GM04504 (cell line): ENCODE measurements at regions not wholly inside any gene's neighbourhood (a gene's known extent, or its start where the extent isn't known, plus 50 kb on each side); places are given as distances from the start of the nearest gene placed in this dataset.
"Not testable (repeated sequence)": the region's sequence is repeated elsewhere in the genome, so short reads cannot be mapped to it uniquely, and the experiment has no call there.

Experiments used
- DNase-seq: peaks from one replicate; pipeline ENCODE4 v3.0.0-alpha.2; 2012; ENCODE audit warnings: low read depth

DNA sequence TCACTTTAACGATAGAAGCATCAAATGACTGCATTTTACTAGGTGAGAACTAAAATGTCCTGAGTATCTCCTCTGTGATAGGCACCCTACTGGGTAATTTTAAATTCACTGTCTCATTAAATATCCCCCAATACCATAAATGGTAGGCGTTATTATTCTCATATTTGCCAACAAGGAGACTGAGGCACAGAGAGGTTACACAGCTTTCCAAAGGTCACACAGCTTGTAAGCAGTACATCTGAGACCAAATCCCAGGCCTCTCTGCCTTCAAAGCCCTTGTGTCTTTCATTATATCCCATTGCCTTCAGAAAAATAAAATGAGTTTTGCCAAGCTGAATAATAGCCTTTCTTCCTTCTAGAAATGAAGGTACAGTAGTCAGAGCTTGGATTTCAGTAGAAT is 502.6 kb downstream of the HAPSTR1 start:
- DNase-seq, result no peak

- DNase-seq, result no peak
These were observed 503.5 kb downstream of the HAPSTR1 start for GRCh38 chr16:9594946-9595345.

GRCh38 chr16:9595393-9595792 is 503.9 kb downstream of the HAPSTR1 start:
- DNase-seq, result no peak

DNA sequence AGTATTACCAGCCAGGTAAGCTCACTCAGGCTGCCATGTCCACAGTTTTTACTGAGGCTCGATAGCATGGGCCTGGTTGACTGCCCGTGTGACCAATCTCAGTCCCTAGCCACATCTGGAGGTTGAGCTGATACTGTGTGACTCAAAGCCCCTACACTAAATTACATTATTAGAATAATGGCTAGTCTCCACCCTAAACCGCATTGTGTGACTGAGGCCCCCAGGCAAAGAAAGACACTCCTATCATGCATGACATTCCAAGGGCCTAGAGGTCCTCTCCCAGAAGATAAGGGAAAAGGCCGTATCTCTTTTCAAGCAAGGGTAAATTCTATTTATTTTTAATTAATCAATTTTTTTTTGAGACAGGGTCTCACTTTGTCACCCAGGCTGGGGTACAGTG is 505.3 kb downstream of the HAPSTR1 start:
- no peak for DNase-seq

DNA sequence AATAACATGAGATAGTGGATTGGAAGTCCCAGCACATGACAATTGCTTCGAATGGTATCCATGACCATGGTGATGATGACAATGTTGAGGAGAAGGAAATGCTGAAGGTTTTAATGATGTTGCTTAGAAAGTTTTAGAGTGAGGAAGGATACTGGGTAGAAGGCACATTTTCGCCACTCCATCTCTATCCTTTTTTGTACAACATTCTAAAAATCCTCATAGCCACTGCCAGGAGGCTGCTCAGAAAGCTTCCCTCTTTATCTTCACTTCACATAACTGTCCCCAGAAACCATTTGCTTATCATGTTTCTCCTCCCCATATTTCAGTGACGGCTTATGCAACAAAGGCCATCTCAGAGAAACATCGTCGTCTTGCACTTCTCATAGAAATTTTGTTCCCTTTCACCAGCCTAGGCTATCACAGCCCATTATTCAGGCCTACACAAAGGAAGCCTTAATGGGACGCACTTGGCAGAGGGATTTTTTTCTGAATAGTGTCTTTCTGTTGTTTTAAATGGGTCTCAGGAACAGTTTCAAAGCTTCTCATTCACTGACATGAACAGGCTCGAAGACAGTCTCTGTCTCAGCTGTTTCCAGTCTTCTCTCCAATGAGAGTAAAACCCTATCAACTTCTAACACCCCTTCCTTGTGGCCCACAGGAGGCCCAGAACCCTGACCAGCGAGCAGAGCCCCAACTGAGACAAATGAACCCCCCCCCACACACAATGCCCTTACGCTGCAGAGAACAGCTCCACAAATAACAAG is 506.7 kb downstream of the HAPSTR1 start:
- no peak for DNase-seq

DNA sequence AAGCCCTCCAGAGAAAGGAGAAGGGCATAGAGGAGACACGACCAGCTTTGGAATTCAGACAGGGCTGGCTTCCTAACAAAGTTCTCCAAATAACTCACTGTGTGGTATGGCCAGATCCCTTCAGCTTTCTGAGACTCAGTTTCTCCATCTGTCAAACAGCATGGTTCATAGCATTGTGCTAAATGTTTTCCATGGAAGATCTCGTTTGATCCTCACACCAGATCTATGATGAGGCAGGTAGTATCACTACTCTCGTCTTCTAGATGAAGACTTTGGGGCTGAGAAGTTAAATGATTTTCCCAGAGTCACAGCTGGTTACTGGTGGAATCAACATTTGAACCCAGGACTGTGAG is 507.3 kb downstream of the HAPSTR1 start:
- no peak for DNase-seq

- DNase-seq, result no peak
These were observed 508.1 kb downstream of the HAPSTR1 start for GRCh38 chr16:9599415-9600120.

- no peak for DNase-seq
These were observed 510.7 kb downstream of the HAPSTR1 start for GRCh38 chr16:9602189-9602588.

DNA sequence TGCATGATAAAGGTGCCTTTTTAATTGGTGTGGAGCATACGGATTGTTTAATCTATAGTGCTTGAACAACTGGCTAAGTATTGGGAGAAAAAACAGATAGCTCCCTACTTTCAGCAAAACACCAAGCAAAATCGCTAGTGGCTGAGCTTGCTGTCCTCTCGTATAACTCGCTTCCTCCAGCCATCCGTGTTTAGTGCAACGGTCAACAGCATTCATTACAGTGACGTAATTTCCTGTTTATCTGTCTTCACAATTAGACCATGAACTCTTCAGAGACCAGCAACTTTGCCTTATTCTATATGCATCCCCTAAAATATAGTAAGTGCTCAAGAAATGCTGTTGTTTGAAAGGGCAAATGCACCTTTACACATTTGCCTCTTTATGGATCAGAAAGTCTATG is 511.9 kb downstream of the HAPSTR1 start:
- no peak for DNase-seq

DNA sequence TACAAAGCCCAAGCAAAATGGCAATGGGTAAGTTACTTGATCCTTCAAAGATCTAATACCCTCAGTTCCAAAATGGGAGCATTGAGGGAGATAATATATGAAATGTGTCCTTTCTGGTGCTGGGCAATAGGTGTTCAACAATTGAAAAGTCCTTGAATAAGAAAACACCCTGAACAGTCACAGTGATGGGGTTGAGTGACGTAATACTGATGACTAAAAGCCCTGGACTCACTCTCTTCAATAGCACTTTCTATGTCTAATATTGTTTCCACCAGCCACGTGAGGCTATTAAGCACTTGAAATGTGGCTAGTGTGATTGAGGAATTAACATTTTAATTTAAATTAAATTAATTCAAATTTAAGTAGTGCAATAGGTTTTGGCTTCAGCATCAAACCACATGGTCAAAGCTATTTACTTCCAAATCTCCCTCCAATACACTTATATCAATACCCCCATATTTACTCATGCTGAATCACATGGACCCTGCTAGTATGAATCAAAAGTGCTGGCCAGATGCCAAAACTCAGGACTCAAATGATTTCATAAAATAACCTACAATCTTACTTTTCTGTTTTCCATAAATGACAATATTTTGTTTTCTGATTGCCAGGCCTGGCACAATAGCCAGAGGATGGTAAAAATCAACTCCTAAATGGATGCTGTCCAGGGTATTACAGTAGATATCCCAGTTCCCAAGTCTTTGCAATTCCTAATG is 516.2 kb downstream of the HAPSTR1 start:
- DNase-seq, result no peak

DNA sequence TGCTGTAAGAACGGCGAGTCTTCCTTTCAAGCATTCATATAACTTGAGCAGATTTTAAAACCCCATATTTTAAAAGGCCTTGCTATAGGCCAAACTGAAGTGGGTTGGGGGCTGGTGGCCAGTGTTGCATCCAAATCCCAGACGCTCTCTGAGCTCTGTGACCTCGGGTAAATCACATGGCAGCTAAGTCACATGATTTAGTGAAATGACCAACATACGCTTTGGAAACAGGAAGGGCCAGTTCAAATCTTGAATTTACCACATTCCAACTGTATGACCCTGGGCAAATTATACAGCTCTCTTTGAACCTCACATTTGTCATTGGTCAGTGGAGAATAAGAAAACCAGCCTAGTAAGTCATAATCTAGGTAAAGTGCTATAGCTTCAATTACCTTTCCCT is 519.3 kb downstream of the HAPSTR1 start:
- no peak for DNase-seq

DNA sequence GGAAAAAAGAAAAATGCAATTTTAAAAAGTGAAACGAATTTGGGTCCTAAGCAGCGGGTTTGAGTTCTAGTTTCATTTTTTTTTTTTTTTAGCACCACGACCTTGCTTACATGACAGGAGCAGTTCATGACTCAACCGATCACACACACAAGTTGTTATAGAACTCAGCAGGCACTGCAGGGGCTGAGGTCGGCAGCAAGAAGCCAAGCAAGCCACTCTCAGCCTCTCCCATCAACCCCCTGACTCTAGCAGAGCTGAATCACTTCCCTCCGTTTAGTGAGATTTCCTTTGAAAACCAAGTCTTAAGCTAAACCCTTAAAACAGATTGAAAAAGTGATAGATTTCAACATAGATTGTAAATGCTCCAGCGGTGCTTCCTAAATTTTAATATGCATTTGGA is 520.8 kb downstream of the HAPSTR1 start:
- DNase-seq, result no peak

DNA sequence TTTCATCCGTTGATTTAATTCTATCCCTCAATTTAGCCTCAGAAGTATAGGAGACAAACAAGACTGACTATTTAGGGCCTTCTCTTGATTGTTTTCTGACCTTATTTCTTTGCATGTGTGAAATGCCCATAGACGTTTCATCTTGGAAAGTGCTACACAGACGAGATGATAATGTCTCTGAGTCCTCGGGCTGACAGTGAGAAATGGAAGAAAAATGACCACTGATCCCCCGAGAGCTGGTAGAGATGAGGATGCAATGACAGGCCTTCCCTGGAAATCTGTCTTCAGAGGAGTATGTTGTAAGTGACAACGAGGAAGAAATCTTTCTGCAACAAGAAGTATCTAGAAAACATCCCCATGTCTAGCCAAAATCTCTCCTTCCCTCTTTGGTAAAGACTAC is 522.9 kb downstream of the HAPSTR1 start:
- DNase-seq, result no peak

DNA sequence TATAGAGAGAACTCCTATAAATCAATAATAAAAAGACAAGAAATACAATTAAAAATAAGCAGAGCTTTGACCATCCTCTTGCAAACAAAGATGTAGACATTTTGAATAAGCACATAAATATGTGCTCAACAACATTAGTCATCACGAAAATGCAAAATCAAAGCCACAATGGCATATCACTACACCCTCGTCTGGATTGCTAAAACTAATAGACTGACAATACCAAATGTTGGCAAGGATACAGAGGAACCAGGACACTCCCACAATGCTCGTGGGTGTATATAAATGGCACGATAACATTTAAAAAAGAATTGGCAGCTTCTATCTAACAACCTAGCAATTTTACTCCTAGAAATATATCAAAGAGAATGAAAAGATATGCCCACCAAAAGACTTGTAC is 530.8 kb downstream of the HAPSTR1 start:
- no peak for DNase-seq

- no peak for DNase-seq
These were observed 533.7 kb downstream of the HAPSTR1 start for GRCh38 chr16:9625122-9625521.

GRCh38 chr16:9627427-9627826 is 536.0 kb downstream of the HAPSTR1 start:
- DNase-seq, result no peak

DNA sequence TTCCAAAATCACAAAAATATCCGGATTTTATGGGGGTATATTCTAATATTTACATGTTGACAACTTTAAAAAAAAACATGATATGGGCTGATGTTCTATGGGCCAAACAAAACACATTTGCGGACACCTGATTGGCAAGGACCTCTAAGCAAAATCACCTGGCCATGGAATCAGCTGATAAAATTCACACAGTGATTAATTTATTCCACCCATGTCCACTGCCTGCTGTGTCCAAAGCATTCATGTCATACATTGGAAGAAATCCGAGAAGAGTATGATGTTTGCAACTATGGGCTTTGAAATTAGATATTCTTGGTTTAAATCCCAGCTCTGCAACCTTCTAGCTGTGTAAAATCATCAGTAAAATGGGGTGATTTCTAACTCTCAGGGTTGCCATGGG is 538.7 kb downstream of the HAPSTR1 start:
- DNase-seq, result no peak

DNA sequence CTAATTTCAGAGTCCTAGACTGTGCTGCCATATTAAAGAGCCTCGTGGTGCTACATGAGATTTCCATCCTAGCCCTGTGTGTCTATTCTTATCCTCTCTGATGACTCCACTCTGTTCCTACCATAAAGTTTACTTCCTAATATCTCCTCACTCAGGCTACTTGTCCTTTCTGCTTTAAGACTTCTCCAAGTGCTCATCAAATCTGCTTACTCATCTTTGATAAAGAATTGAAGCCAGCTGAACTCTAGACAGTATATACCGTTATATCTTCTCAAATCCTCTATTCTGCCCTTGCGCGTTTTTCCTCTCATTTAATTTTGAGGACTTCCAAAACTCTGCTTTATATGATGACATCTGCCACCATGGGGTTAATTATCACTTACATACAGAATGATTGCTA is 539.5 kb downstream of the HAPSTR1 start:
- DNase-seq, result no peak

DNA sequence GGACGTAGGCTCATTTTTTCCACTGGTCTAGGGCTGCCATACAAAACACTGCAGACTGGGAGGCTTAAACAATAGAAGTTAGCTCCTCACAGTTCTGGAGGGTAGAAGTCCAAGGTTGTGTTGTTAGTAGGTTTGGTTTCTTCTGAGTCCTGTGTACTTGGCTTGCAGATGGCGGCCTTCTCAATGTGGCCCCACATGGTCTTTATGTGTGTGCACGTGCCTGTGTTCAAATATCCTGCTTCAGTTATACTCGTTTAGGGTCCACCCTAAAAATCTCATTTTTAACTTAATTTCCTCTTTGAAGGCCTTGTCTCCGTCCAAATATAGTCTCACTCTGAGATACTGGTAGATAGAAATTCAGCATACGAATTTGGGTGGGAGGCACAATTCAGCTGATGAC is 542.4 kb downstream of the HAPSTR1 start:
- no peak for DNase-seq

DNA sequence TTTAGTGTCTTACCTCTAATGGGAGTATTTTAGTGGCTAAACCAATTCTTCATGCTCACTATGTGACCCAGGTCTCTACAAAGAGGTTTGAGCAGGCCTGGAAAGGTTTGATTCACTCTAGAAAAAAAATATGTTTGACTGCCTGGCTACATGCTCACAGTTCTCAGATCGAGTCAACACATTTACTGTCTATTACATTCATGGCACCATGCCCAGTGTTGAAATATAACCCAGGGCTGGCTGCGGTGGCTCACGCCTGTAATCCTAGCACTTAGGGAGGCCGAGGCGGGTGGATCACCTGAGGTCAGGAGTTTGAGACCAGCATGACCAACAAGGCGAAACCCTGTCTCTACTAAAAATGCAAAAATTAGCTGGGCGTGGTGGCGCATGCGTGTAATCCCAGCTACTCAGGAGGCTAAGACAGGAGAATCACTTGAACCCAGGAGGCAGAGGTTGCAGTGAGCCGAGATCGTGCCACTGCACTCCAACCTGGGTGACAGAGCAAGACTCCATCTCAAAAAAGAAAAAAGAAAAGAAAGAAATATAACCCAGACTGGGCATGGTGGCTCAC is 543.8 kb downstream of the HAPSTR1 start:
- DNase-seq, result not testable (repeated sequence)

DNA sequence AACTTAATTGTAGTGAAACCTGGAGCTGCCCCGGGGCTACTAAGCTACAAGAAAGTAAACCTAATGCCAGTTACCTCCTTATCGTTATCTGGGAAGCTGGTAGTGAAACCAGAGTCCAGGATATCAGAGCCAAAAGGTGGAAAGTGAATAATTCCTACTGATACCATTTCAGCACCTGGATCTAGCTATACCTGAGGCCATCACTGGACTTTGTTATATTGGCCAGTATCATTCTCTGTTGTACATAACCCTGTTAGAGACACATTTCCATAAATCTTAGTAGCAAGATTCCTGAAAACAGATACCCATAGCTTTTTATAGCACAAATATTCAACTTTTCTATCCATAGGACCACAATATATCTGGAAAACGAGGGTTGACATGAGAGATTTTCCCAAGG is 538.0 kb downstream of the GRIN2A start:
- DNase-seq, result no peak

GRCh38 chr16:9645911-9646310 is 536.3 kb downstream of the GRIN2A start:
- no peak for DNase-seq
